ENCODE measurements at regions not wholly inside any gene's neighbourhood (a gene's known extent, or its start where the extent isn't known, plus 50 kb on each side); places are given as distances from the start of the nearest gene placed in this dataset.

DNA sequence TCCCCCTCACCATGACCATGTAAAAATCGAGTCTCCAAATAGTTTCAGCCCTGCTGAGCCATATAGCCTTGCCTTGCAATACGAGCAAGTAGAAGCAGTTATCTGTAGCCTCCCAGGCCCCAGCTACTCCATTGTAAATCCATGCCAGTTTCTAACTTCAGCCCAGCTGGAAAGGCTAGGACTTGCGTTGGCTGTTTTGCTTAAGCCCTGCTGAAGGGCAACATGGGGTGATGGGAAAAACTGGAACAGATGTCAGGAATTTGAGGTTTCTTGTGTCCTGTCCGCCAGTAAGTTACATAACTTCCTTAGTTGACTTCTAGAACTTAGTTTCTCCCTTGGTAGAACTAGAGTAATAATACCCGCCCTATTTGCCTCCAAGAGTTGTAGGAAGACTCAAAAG is 216.0 kb upstream of the SERP2 start:
- DNase-seq: peak; percentile 23

DNA sequence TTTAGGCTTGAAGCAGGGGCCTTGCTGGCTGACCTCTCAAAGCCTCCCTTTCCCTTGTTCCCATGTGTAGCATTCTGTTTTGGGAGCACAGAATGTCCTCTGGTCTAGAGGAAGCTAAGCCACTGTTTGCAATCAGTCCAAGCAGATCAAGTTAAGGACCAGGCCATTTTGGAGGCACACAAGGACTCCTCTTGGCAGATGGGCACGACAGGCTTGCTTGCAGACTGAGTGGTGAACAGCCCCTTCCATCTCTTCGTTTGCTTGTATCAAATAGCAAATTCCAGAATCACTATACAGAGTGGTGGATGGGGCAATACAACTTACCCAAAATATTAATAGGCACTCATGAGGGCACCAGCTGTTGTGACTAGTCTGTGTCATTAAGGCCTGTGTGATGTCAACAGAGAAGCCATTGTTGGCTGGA is 215.5 kb upstream of the SERP2 start:
- DNase-seq: no peak

- no peak for DNase-seq
These were observed 214.6 kb upstream of the SERP2 start for GRCh38 chr13:44158881-44159632.

- no peak for DNase-seq
These were observed 213.9 kb upstream of the SERP2 start for GRCh38 chr13:44159633-44160279.

DNA sequence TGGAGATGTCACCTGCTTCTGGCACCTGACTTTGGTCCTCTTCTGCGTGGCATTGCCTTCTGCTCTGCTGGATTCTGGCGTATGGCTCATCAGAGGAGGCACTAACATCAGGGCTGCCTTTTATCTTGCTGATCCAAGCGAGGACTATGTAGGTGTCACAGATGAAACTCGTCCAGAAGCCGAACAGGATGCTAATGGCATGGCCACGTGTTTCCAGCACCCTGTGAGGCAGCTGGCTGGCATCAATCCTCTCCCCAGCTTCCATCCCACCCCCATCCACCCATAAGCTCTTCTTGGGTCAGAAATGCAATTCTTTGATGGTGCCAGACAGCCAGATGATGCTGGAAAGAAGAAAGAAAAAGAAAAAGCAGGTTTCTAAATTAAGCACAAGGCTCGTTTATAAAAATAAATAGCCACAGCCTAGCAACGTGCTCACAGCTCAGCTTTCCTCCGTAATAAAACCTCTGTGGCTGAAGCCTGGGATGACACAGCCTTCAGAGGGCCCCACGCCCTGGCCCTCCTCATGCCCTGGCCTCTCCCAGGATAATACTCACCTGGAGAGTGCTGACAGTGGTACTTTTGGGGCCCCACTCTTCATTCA is 212.9 kb upstream of the SERP2 start:
- no peak for DNase-seq

DNA sequence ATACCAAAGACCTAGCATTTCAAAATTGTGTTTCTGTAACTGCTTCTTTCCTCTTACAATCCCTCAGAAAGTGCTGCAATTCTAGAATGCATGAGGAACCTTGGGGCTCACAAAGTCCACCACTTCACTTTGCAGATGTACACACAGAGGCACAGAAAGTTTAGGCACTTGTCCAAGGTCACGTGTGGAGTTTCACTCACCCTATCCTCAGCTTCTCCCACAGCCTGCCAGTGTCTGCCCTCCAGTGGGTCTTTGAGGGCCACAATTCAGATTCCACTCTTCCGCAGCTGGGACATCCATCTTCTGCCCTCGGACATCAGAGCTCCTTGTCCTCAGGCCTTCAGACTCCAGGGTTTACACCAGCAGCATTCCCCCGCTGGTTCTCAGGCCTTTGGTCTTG is 210.5 kb upstream of the SERP2 start:
- no peak for DNase-seq

- no peak for DNase-seq
These were observed 208.3 kb upstream of the SERP2 start for GRCh38 chr13:44165221-44165888.

DNA sequence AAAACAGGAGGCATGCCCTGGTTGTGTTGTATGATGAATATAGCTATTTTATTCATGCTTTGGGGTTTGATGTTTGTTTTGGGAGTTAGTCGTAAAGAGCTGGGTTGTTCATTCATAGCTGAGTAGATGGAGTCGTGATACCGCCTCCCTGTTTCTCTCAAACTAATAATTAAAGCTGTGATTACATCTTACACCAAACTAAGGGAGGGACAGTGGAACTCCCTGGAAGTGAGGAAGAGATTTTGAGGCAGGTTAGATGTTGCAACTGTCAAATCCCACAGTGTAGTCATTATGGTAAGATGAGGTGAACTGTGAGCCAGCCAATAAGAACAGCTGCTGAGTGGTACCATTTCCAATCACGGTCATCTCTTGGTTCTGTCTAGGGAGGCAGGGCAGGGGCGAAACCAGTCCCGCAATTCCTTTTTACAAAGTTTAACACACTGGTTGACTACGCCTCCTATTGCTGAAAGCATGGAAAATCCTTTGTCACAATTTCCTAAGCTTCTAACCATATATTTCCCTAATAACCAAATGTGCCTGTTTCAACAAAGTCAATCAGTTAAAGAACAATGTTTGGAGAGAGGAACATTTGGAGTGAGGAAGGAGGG is 207.6 kb upstream of the SERP2 start:
- no peak for DNase-seq

GRCh38 chr13:44169018-44169911 is 204.4 kb upstream of the SERP2 start:
- no peak for DNase-seq

DNA sequence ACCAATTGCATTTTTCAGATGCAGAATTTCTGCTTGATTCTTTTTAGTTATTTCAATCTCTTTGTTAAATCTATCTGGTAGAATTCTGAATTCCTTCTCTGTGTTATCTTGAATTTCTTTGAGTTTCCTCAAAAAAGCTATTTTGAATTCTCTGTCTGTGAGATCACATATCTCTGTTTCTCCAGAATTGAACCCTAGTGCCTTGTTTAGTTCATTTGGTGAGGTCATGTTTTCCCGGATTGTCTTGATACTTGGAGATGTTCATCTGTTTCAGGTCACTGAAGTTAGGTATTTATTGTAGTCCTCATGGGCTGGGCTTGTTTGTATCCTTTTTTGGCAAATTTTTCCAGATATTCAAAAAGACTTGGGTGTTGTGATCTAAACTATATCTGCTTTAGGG is 202.9 kb upstream of the SERP2 start:
- no peak for DNase-seq

- DNase-seq: no peak
These were observed 202.5 kb upstream of the SERP2 start for GRCh38 chr13:44171156-44171555.

- DNase-seq: no peak
These were observed 201.8 kb upstream of the SERP2 start for GRCh38 chr13:44171861-44172260.

DNA sequence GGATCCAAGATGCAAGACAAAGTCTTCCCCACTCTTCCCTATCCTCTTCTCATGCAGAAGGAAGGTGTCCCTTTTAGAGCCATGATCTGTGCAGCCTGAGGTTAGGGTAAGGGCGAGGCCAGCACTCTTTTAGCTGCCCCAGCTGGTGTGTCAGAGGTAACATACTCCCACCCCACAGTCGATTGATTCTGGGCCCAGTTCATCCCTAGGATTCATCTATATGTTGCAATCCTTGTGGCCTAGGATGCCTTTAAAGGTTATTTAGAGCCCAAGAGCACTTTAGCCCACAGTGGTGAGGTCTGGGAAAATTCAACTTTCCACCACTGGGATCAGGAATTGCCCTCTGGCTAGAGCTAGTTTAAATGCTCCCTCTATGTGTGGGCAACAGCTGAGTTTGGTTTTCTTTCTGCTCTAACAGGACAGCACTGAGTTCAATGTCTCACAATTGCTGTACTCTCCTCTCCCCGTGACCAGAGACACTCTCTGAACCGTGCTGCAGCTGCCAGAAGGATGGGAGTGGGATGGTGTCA is 201.3 kb upstream of the SERP2 start:
- DNase-seq: no peak

- DNase-seq: no peak
These were observed 198.7 kb upstream of the SERP2 start for GRCh38 chr13:44174769-44175425.

- no peak for DNase-seq
These were observed 197.5 kb upstream of the SERP2 start for GRCh38 chr13:44176173-44176572.

- no peak for DNase-seq
These were observed 192.6 kb upstream of the SERP2 start for GRCh38 chr13:44180876-44181536.

- no peak for DNase-seq
These were observed 191.7 kb upstream of the SERP2 start for GRCh38 chr13:44181931-44182330.

GRCh38 chr13:44184740-44185139 is 188.9 kb upstream of the SERP2 start:
- DNase-seq: no peak

GRCh38 chr13:44188257-44188656 is 185.4 kb upstream of the SERP2 start:
- DNase-seq: no peak

DNA sequence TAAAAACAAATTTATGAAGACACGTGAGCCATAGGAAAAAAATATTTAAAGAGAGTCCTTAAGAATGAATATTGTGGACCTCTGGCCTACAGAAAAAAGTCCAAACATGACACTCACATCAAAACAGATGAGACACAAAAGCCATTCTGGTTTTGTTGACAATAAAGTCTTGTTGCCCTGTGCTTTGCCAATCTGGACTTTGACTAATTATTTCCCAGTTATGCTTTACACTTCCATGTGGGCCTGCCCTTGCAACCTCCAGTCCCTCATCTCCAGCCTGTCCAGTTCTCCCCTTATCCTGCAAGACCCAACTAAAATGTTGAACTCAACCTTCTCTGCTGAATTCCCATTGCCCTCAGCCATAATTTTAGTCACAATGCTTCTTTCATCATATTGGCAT is 184.5 kb upstream of the SERP2 start:
- DNase-seq: no peak

DNA sequence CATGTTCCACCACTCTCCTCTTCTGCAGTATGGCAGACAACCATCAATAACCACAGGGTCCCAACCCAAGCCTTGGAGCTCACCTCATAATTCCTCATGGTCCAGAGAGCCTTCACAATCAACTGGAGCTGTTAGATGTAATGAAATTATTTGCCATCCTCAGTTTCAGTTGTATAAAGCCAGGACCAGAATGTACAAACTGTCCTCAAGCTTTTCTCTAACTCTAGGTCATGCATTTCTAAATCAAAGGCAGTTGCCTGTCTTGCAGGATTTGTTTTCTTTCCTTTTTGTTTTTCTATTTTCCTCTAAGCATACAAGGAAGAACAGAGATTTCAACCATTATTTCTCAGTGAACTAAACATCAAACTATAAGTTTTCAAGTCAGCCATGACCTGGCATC is 182.5 kb upstream of the SERP2 start:
- DNase-seq: no peak
